Activated naive CD4-positive, alpha-beta T cell treated with anti-CD3 and anti-CD28 coated beads, Interleukin-2, amount 10 ng/mL, durations not matched to agents 7 days and 5 days (primary cell): ENCODE measurements at regions not wholly inside any gene's neighbourhood (a gene's known extent, or its start where the extent isn't known, plus 50 kb on each side); places are given as distances from the start of the nearest gene placed in this dataset.
"Not testable (repeated sequence)": the region's sequence is repeated elsewhere in the genome, so short reads cannot be mapped to it uniquely, and the experiment has no call there.

Source experiments
- CTCF ChIA-PET: fragments of 350-600 bp; sonication (Branson Sonifier 250); formaldehyde crosslinking; loops from one replicate; lab custom pipeline; 2021; ENCODE audit warnings: antibody characterized with exemption; lab: Charles Lee
- DNase-seq: peaks from one replicate; pipeline ENCODE4 v3.0.0-alpha.2; 2020
- H3K27ac Mint-ChIP-seq: one replicate; pipeline ENCODE4 v1.8.0; 2021; ENCODE audit warnings: mild to moderate bottlenecking, moderate library complexity, mixed read lengths
- H3K27me3 Mint-ChIP-seq: one replicate; pipeline ENCODE4 v1.8.0; 2021; ENCODE audit warnings: mild to moderate bottlenecking, mixed read lengths
- H3K36me3 Mint-ChIP-seq: one replicate; pipeline ENCODE4 v1.8.0; 2021; ENCODE audit warnings: mixed read lengths
- H3K4me1 Mint-ChIP-seq: one replicate; pipeline ENCODE4 v1.8.0; 2021; ENCODE audit warnings: mixed read lengths
- H3K4me3 Mint-ChIP-seq: one replicate; pipeline ENCODE4 v1.8.0; 2021; ENCODE audit warnings: mild to moderate bottlenecking, moderate library complexity, mixed read lengths
- H3K9me3 Mint-ChIP-seq: one replicate; pipeline ENCODE4 v1.8.0; 2021; ENCODE audit warnings: mixed read lengths

DNA sequence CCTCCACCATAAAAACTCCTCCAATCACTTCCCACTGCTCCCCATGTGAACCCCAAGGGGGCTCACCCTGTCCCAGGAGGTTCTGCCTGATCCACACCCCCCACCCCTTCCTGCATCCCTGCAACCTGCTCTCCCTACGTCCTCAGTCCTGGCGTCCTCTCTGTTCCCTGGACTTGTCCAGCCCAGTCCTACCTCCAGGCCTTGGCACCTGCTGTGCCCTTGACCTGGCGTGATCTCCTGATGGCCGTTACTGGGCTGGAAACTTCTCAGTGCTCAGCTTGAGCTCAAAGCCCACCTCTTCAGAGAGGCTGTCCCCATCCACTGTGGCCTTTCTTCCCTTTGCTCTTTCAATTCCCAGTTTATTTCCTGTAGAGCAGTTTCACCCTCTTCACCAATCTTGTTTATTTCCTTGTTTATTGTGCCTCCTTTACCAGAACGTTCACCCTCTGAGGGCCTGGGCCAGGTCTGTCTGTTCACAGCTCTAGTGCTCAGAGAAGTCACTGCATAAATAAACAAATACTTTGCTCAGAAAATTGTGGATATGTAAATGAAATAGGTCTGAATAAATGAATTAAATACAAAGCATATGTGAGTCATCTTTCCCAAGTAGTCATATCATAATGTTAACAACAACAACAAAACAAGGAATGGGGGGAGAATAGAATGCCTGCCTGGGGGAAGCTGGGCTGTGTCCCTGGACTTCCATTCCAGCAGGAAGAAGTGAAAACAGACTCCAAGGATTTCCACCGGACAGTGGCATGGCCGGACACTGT lies 175.7 kb upstream of the SULF2 start:
- Mint-ChIP-seq H3K4me3 (no peak overlapping the region), H3K9me3 (no peaks in the 10 kb centered on the region), H3K27ac (no peak overlapping the region), H3K36me3 (no peaks in the 10 kb centered on the region), H3K4me1 (no peaks in the 10 kb centered on the region), H3K27me3 (peaks cover 4% of the 10 kb centered on the region)
- CTCF ChIA-PET: no interaction called here
- no peak for DNase-seq

DNA sequence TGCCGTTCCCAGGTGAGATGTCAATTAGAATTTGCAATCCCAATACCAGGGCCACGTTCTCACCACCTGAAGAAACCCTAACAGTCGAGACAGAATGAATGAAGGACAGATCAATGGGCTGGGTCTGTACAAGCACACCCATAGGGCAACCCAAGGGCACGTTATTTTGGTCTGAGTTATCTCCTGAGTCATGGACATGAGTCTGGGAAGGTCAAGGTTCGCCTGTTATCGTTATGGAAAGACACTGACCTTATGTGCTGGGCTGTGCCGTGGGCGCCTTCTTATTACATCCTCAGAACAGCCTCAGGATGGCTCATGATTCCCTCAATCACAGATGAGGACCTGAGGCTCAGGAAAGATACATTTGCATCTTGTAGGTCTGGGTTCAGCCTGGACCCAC lies 175.0 kb upstream of the SULF2 start:
- no peak overlapping the region for H3K27ac Mint-ChIP-seq
- no peak overlapping the region for H3K4me3 Mint-ChIP-seq
- H3K9me3 Mint-ChIP-seq: no peaks in the 10 kb centered on the region
- DNase-seq: no peak
- H3K4me1 Mint-ChIP-seq: peaks cover 2% of the 10 kb centered on the region
- CTCF ChIA-PET: no interaction called here
- H3K27me3 Mint-ChIP-seq: peaks cover 4% of the 10 kb centered on the region
- no peaks in the 10 kb centered on the region for H3K36me3 Mint-ChIP-seq

DNA sequence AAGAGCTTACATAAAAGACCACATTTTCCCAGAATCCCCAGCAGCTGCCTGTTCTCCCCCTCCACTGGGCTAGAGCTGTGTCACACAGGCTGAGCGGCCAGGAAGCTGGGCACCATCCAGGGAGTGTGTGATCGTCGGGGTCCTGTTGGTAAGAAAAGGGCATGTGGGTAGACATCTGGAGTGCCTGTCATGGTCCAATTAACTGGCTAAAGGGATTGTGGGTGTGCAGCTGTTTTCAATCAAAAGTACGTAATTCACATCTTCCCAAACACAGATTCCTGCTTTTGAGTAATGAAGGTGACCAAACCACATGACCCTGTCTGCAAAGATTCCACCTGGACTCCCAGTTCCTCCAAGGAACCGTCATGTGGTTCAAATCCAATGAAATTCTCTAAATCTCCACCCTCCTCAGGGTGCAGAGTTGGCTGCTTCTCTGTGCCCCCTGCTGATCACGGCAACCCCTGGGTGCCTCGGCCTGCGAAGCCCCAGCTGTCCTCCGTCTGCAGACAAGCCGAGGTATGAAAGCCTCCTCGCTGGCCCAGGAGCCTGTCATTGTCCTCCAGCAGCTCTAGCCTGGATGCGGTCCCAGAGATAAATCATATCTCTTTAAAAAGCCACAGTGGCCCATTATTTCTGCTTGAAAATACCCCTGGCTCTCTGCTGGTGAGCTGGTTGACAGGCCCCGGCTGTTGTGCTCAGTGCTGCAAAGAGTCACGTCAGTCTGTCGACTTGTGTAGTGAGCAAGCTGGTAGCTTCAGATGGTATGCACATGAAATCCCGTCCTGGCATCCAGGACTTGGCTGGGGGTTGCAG lies 172.9 kb upstream of the SULF2 start:
- CTCF ChIA-PET, H3K27ac Mint-ChIP-seq, H3K9me3 Mint-ChIP-seq, DNase-seq, H3K36me3 Mint-ChIP-seq, H3K4me1 Mint-ChIP-seq, H3K4me3 Mint-ChIP-seq: not testable (repeated sequence)
- peaks cover 11% of the 10 kb centered on the region for H3K27me3 Mint-ChIP-seq

DNA sequence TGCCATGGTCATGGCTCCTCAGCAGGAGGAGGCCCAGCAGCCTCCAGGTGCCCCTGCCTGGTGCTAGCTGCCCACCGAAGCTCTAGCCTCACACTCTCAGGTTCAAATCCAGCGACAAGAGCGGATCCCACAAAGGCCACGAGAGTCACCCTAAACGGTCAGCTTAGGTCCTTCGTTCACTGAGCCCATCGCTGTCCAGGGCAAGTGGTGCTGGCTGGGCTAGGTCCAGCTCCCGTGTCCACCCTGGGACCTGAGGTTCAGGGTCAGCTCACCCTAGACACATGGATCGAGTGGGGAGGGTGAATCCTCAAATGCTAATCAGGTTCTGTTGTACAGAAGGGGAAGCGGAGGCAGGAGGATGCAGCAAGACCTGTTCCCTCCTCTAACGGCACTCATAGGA lies 171.9 kb upstream of the SULF2 start:
- Mint-ChIP-seq H3K27me3 (peaks cover 21% of the 10 kb centered on the region), H3K4me1 (peaks cover 2% of the 10 kb centered on the region), H3K4me3 (no peak overlapping the region), H3K27ac (no peak overlapping the region), H3K9me3 (no peaks in the 10 kb centered on the region), H3K36me3 (no peaks in the 10 kb centered on the region)
- CTCF ChIA-PET: no interaction called here
- DNase-seq: no peak

DNA sequence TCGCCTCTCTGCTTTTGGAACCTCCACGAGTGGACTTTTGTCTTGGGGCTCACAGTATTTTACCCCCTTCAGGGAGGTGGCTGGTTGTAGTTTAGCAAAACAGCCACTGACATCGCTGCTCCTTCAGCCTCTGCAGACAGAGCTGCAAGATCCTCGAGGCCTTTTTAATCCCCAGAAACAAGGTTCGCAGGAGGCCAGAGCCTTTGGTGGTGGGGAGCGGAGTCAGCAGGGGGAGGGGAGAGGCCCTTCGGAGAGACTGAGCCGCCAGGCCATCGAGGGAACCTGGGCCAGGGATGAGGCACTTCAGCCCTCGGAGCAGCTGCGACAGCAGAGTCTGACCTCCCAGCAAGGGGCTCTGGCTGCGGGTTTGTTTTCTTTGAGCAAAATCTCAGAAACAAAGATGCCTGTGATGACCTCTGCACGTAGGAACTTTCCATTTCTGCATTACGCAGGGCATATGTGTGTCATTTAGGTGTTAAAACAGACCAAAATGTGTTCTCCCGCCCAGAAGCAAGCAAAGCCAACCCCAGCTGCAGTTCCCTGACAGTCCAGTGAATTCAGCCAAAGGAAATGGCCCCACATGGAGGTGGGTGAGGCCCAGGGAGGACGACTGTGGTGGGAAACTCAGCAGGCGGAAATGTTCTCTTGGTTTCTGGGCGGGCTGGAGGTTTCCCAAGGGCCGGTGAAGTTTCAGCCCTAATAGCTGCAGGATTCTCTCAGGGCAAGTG lies 171.2 kb upstream of the SULF2 start:
- CTCF ChIA-PET: no interaction called here
- H3K4me1 Mint-ChIP-seq: peaks cover 2% of the 10 kb centered on the region
- no peak overlapping the region for H3K27ac Mint-ChIP-seq
- no peaks in the 10 kb centered on the region for H3K36me3 Mint-ChIP-seq
- no peak overlapping the region for H3K4me3 Mint-ChIP-seq
- H3K9me3 Mint-ChIP-seq: no peaks in the 10 kb centered on the region
- H3K27me3 Mint-ChIP-seq: peaks cover 21% of the 10 kb centered on the region
- no peak for DNase-seq

DNA sequence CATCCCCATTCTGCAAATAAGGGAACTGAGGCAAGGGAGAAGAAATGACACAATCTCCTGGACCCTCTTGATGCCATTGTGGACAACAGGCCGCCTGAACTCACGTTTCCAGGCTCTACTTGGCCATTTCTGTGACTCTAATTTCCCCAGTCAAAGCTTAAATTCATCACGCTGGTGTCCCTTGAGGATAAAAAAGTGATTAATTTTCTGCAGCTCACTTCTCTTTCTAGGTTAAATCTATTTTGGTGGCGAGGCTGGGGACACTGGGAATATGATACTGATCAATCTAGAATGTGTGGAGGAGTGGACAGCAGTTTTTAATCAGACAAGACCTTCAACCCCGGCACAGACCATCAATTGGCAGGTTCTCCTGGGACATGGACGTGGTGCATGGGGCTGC lies 168.2 kb upstream of the SULF2 start:
- no peaks in the 10 kb centered on the region for H3K36me3 Mint-ChIP-seq
- CTCF ChIA-PET: no interaction called here

DNA sequence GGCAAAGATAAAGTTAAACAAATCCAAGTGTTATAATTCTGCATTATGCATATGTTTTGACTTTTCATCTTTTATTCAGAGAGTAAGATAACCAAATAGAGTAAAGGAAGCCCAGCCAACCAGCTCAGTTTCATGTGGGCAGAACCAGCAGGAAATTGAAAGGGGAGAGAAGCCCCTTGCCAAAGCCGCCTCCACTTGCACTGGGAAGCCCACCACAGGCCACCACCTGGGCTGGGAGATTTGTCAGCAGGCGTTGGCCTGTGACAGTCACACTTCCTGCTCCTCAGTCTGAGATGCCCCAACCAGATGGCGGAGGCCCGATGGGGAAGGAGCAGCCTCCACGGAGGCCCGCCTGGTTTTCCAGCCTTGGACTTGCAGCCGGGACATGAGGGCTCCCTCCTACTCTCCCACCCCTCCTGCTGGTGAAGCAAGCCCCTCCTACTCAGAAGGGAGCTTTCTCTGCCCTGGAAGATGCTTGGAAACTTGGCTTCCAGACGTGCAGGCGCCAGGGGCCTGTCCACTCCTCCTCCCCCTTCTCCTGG lies 166.8 kb upstream of the SULF2 start:
- peaks cover 17% of the 10 kb centered on the region for H3K27me3 Mint-ChIP-seq
- no peak overlapping the region for H3K4me3 Mint-ChIP-seq
- DNase-seq: no peak
- peaks cover 2% of the 10 kb centered on the region for H3K4me1 Mint-ChIP-seq
- CTCF ChIA-PET: no interaction called here
- no peak overlapping the region for H3K27ac Mint-ChIP-seq
- no peaks in the 10 kb centered on the region for H3K36me3 Mint-ChIP-seq
- no peaks in the 10 kb centered on the region for H3K9me3 Mint-ChIP-seq

More for the DNA sequence above, 168.2 kb upstream of the SULF2 start:
- no peak for DNase-seq
- no peaks in the 10 kb centered on the region for H3K9me3 Mint-ChIP-seq
- H3K27ac Mint-ChIP-seq: no peak overlapping the region
- H3K4me1 Mint-ChIP-seq: peaks cover 2% of the 10 kb centered on the region
- peaks cover 17% of the 10 kb centered on the region for H3K27me3 Mint-ChIP-seq
- no peak overlapping the region for H3K4me3 Mint-ChIP-seq

DNA sequence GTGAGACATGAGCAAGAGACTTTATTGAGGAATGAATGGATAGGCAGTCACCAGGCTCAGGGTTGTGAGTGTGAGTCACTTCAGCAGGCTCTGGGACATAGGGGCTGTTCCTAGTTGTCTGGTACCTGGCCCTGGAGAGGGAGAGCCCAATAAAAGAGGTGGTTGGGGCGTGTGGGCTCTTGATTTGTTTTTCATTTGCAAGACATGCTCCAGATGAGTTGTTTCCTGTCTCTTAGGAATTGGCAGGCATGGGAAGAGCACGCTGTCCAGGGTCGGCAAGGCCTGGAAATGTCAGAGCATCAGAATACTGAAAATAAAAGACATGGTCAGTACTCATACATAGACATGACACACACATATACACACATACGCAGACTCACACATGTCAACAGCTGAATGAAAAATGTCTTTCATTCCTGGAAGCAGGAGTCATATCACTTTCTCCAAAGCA lies 166.3 kb upstream of the SULF2 start:
- peaks cover 2% of the 10 kb centered on the region for H3K4me1 Mint-ChIP-seq
- no peaks in the 10 kb centered on the region for H3K9me3 Mint-ChIP-seq
- H3K36me3 Mint-ChIP-seq: no peaks in the 10 kb centered on the region
- CTCF ChIA-PET: no interaction called here
- H3K27ac Mint-ChIP-seq: no peak overlapping the region
- no peak for DNase-seq
- H3K27me3 Mint-ChIP-seq: peaks cover 17% of the 10 kb centered on the region
- no peak overlapping the region for H3K4me3 Mint-ChIP-seq

DNA sequence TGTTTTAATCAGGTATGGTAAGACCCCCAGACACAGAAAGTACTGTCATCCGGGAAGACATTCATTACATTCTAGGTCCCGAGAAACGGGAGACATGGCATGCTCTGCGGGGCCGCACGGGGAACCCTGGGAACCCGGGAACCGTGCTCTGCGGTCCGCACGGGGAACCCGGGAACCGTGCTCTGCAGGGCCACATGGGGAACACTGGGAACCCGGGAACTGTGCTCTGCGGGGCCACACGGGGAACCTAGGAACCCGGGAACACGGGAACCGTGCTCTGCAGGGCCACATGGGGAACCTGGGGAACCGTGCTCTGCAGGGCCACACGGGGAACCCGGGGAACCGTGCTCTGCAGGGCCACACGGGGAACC lies 165.6 kb upstream of the SULF2 start:
- no peaks in the 10 kb centered on the region for H3K36me3 Mint-ChIP-seq
- H3K4me1 Mint-ChIP-seq: peaks cover 2% of the 10 kb centered on the region
- H3K27me3 Mint-ChIP-seq: peaks cover 21% of the 10 kb centered on the region
- H3K27ac Mint-ChIP-seq: no peak overlapping the region
- DNase-seq: no peak
- CTCF ChIA-PET: no interaction called here
- H3K9me3 Mint-ChIP-seq: no peaks in the 10 kb centered on the region
- no peak overlapping the region for H3K4me3 Mint-ChIP-seq

DNA sequence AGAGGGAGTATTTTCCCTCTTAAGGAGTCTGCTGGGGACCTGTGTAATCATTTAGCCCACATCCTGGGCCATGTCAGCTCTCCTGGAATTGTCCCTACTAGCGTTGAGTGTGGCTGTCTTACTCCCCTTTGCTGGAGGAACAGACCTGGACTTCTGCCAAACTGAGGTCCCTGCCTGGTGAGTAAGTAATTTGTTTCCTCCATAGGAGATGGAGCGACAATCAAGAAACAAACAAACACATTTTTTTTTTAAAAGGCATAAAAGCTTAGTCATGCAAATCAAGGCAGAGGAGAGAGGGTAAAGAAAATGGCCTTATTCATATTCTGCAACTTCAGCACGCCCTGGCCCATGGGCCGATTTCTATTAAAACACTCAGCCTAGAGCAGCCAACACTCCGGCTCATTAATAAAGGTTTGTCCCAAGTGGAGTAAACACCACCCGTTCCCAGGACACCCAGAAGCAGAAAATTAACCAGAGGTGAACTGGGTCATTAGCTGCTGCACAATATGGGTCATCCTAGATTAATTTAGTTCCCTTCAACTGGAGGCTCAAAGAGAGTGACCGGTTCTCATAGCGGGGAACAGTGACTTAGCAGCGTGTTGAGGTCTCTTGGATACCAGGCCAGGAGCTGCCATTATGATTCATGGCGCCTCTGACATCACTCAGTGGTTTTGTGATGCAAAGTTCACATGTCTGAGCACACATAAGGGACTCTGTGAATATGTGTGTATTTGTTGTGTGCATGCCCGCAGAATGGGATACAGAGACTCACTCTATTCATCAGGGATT lies 165.0 kb upstream of the SULF2 start:
- no peak for DNase-seq
- Mint-ChIP-seq H3K4me1 (no peaks in the 10 kb centered on the region), H3K9me3 (no peaks in the 10 kb centered on the region), H3K27me3 (peaks cover 21% of the 10 kb centered on the region), H3K36me3 (no peaks in the 10 kb centered on the region), H3K27ac (no peak overlapping the region), H3K4me3 (no peak overlapping the region)
- CTCF ChIA-PET: interaction anchor here (1.3 kb wide), 1 partner anchor 670 kb away, joined by 3 read pairs; no protein-coding TSS in a partner anchor

DNA sequence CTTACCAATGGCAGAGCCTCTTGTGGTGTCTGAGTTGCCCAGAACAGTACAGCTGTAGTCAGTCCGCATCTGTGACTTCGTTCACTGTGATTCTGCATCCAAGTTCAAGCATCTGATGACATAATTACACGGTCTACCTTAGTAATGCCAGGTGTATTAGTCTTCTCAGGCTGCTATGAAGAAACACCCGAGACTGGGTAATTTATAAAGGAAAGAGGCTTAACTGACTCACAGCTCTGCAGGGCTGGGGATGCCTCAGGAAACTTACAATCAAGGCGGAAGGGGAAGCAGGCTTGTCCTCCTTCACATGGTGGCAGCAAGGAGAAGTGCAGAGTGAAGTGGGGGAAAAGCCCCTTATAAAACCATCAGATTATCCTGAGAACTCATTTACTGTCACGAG lies 163.9 kb upstream of the SULF2 start:
- Mint-ChIP-seq H3K4me1 (no peaks in the 10 kb centered on the region), H3K27me3 (peaks cover 19% of the 10 kb centered on the region), H3K9me3 (no peaks in the 10 kb centered on the region), H3K36me3 (no peaks in the 10 kb centered on the region), H3K4me3 (no peak overlapping the region), H3K27ac (no peak overlapping the region)
- CTCF ChIA-PET: interaction anchor here (1.3 kb wide), 1 partner anchor 671 kb away, joined by 3 read pairs; no protein-coding TSS in a partner anchor
- DNase-seq: no peak

DNA sequence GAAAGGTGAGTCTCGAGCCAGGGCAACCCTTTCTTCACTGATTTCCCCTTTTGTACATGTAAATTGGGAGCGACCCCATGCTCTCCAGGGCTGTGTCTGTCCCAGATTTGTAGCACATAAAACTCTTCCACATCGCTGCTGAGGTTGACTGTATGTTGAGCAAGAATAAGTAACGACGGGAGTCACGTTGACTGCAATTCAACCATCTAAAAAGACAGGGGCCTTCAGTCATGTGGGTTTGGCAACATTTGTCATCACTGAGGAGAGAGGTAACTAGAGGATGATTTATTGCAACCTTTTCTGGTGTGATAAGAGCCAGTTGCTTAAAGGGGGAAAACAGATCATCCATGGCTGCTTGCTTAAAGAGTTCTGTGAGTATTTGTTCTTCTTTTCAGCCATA lies 159.4 kb upstream of the SULF2 start:
- H3K27ac Mint-ChIP-seq: no peak overlapping the region
- H3K27me3 Mint-ChIP-seq: peaks cover 14% of the 10 kb centered on the region
- no peaks in the 10 kb centered on the region for H3K4me1 Mint-ChIP-seq
- no peak for DNase-seq
- no peaks in the 10 kb centered on the region for H3K36me3 Mint-ChIP-seq
- no peaks in the 10 kb centered on the region for H3K9me3 Mint-ChIP-seq
- CTCF ChIA-PET: no interaction called here
- no peak overlapping the region for H3K4me3 Mint-ChIP-seq

DNA sequence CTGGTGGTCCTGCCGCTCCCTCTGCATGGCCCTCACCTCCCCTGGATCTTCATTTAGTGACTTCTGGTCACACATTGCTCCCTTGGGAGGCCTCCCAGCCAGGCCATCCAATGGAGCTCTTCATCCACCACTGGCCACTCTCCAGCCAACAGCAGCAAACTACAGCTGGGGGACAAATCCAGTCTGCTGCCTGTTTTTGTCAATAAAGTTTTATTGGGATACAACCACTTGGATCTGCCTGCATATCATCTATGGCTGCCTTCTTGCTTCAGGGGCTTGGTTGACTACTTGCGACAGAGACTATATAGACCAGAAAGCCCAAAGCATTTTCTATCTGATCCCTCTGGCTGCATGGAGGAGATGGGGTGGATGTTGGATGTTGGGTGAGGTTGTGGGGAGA lies 156.6 kb upstream of the SULF2 start:
- Mint-ChIP-seq H3K27ac (no peak overlapping the region), H3K27me3 (peaks cover 23% of the 10 kb centered on the region), H3K4me3 (no peak overlapping the region), H3K36me3 (no peaks in the 10 kb centered on the region), H3K9me3 (no peaks in the 10 kb centered on the region), H3K4me1 (no peaks in the 10 kb centered on the region)
- DNase-seq: no peak
- CTCF ChIA-PET: no interaction called here
